Endothelial cell of umbilical vein (primary cell): ENCODE measurements at regions not wholly inside any gene's neighbourhood (a gene's known extent, or its start where the extent isn't known, plus 50 kb on each side); places are given as distances from the start of the nearest gene placed in this dataset.

Experiments used
- BruUV-seq: library from RNA; stranded (reverse); fragments of 400-500 nt; replicated peaks from 2 replicates; lab custom pipeline; 2021; lab: Mats Ljungman, UMichigan
- CTCF ChIA-PET: fragments of 300-600, 350-600 bp; sonication (Branson Sonifier 250); formaldehyde crosslinking; loops from one replicate; lab custom pipeline; 2021; ENCODE audit warnings: antibody characterized with exemption, inconsistent platforms; lab: Charles Lee
- POLR2A ChIA-PET: fragments of 300-600, 350-600 bp; sonication (Branson Sonifier 250); formaldehyde crosslinking; loops from one replicate; lab custom pipeline; 2021; ENCODE audit warnings: antibody characterized with exemption, inconsistent platforms; lab: Charles Lee
- DNase-seq: peaks from one replicate; pipeline ENCODE4 v3.0.0-alpha.2; 2011; ENCODE audit warnings: low read depth, low spot score
- FAIRE-seq: peaks from 2 replicates; lab custom pipeline; 2011; peaks lifted over from hg19 to GRCh38; lab: Jason Lieb, UNC
- H2AFZ ChIP-seq: 2 replicates; pipeline ENCODE4 v1.6.0; 2012; ENCODE audit warnings: low read depth, low read length, control low read depth, inconsistent platforms
- H3K27ac ChIP-seq: 2 replicates; pipeline ENCODE4 v1.5.1; 2011; ENCODE audit warnings: low read depth, mild to moderate bottlenecking, control low read depth, low read length, moderate library complexity; ENCODE audit not compliant: insufficient read depth
- H3K27me3 ChIP-seq, 2 experiments: 2 replicates each; pipeline versions ENCODE4 v1.6.0 to v1.6.1; 2011; ENCODE audit warnings: low read length in 2 of 2, mixed read lengths in 1 of 2; ENCODE audit not compliant: control insufficient read depth in 2 of 2, insufficient read depth in 2 of 2
- H3K36me3 ChIP-seq, 2 experiments: 2 replicates in 1 of 2; 3 replicates in 1 of 2; pipeline ENCODE4 v1.5.1; 2011; ENCODE audit warnings: low read length in 2 of 2, mild to moderate bottlenecking in 1 of 2, moderate library complexity in 1 of 2; ENCODE audit not compliant: control insufficient read depth in 2 of 2, insufficient read depth in 2 of 2; ENCODE audit errors: extremely low read depth in 1 of 2
- H3K4me1 ChIP-seq: 3 replicates; pipeline ENCODE4 v1.5.1; 2011; ENCODE audit warnings: mild to moderate bottlenecking, low read length; ENCODE audit not compliant: control insufficient read depth, insufficient read depth; ENCODE audit errors: extremely low read depth
- H3K4me2 ChIP-seq: 2 replicates; pipeline ENCODE4 v1.6.1; 2011; ENCODE audit warnings: low read length, control low read depth, mixed read lengths; ENCODE audit not compliant: insufficient read depth
- H3K4me3 ChIP-seq, 3 experiments: fragments of 200-600 bp in 1 of 3; sonication (generic), shearing (Covaris generic) in 1 of 3; replicated peaks in 1 of 3; 2 replicates each; pipeline ENCODE4 v1.5.1; 2011 to 2016; ENCODE audit warnings: control low read depth in 3 of 3, low read length in 3 of 3, mild to moderate bottlenecking in 2 of 3, inconsistent platforms in 1 of 3, low read depth in 1 of 3, moderate library complexity in 1 of 3; ENCODE audit not compliant: insufficient read depth in 1 of 3
- H3K79me2 ChIP-seq: 2 replicates; pipeline ENCODE4 v1.6.0; 2012; ENCODE audit warnings: low read length, inconsistent platforms; ENCODE audit not compliant: control insufficient read depth, insufficient read depth
- H3K9ac ChIP-seq: replicated peaks from 2 replicates; pipeline ENCODE3; 2011; ENCODE audit warnings: low read length, control low read depth; ENCODE audit not compliant: insufficient read depth; ENCODE audit errors: extremely low read depth
- H3K9me1 ChIP-seq: replicated peaks from 3 replicates; pipeline ENCODE4 v1.6.0; 2011; ENCODE audit warnings: mild to moderate bottlenecking, low read length; ENCODE audit not compliant: control insufficient read depth, insufficient read depth; ENCODE audit errors: extremely low read depth
- H3K9me3 ChIP-seq: replicated peaks from 2 replicates; pipeline ENCODE4 v1.5.1; 2012; ENCODE audit warnings: low read length, inconsistent platforms; ENCODE audit not compliant: control insufficient read depth, insufficient read depth
- H4K20me1 ChIP-seq: replicated peaks from 2 replicates; pipeline ENCODE3; 2011; ENCODE audit warnings: mild to moderate bottlenecking, low read length; ENCODE audit not compliant: control insufficient read depth, insufficient read depth; ENCODE audit errors: extremely low read depth
- EZH2 ChIP-seq: IDR thresholded peaks from 2 replicates; pipeline ENCODE4 v1.6.1; 2012; ENCODE audit warnings: borderline replicate concordance, low read depth, mild to moderate bottlenecking, moderate library complexity, low read length, inconsistent platforms; ENCODE audit not compliant: severe bottlenecking
- FOS ChIP-seq: IDR thresholded peaks from 2 replicates; pipeline ENCODE4 v1.6.1; 2011; ENCODE audit warnings: mild to moderate bottlenecking, low read length, moderate library complexity, borderline replicate concordance; ENCODE audit not compliant: insufficient read depth
- GATA2 ChIP-seq: IDR thresholded peaks from 2 replicates; pipeline ENCODE4 v1.7.0; 2011; ENCODE audit warnings: low read depth, mild to moderate bottlenecking, moderate library complexity, mixed read lengths, low read length; ENCODE audit not compliant: insufficient read length, insufficient read depth
- JUN ChIP-seq: IDR thresholded peaks from 2 replicates; pipeline ENCODE4 v1.6.1; 2011; ENCODE audit warnings: borderline replicate concordance, low read depth; ENCODE audit not compliant: insufficient read length, insufficient read depth
- MAX ChIP-seq: IDR thresholded peaks from 2 replicates; pipeline ENCODE4 v1.6.1; 2011; ENCODE audit not compliant: insufficient read depth, insufficient read length
- MYC ChIP-seq: IDR thresholded peaks from one replicate; pipeline ENCODE4 v1.6.1; 2011; ENCODE audit warnings: mild to moderate bottlenecking, low read depth, low read length
- POLR2A ChIP-seq: IDR thresholded peaks from 2 replicates; pipeline ENCODE4 v1.6.1; 2012; ENCODE audit warnings: low read depth, mild to moderate bottlenecking, control low read depth, low read length
- POLR2AphosphoS5 ChIP-seq: IDR thresholded peaks from 2 replicates; pipeline ENCODE4 v1.6.1; 2012; ENCODE audit warnings: low read depth, mild to moderate bottlenecking, control low read depth, low read length, moderate library complexity; ENCODE audit not compliant: insufficient read depth
- dilution Hi-C: fragments of 300-500 bp; cut with MboI; formaldehyde crosslinking; loops from one replicate; pipeline ENCODE4 v1.15.0; 2019; ENCODE audit warnings: low sequenced_read_pairs; ENCODE audit not compliant: extremely low pct_ligation_motif_present
- intact Hi-C: fragments of 100-400 bp; cut with micrococcal nuclease; formaldehyde crosslinking; loops from one replicate; pipeline ENCODE4 v1.10.0; 2022
- TF ChIP-seq, protein P1 (sequence below), 2 donors: IDR thresholded peaks; 1 replicate in 1 of 2; 2 replicates in 1 of 2; pipeline ENCODE4 v1.5.1; 2011; ENCODE audit warnings: low read length in 2 of 2, mild to moderate bottlenecking in 2 of 2, moderate library complexity in 2 of 2, control low read depth in 1 of 2, inconsistent platforms in 1 of 2, low read depth in 1 of 2; ENCODE audit not compliant: insufficient read depth in 1 of 2; ENCODE audit errors: extremely low read depth in 1 of 2

GRCh38 chr10:33712825-33713224 is 378.4 kb upstream of the NRP1 start:
- intact Hi-C loops: no loop called here
- ChIA-PET CTCF (no interaction called here), POLR2A (interaction anchor here (0.6 kb wide), 1 partner anchor 1583 kb away, joined by 3 read pairs; no protein-coding TSS in a partner anchor)
- Histone ChIP-seq H3K9me1 (no peaks in the 10 kb centered on the region), H4K20me1 (no peaks in the 10 kb centered on the region), H3K4me3 (no peak overlapping the region), H3K27me3 (peaks cover 5 to 16% of the 10 kb centered on the region in 2 experiments), H2AFZ (no peak overlapping the region), H3K36me3 (no peaks in the 10 kb centered on the region), H3K4me1 (peaks cover 8% of the 10 kb centered on the region), H3K27ac (no peak overlapping the region), H3K79me2 (no peaks in the 10 kb centered on the region), H3K4me2 (no peak overlapping the region), H3K9me3 (no peaks in the 10 kb centered on the region), H3K9ac (no peak overlapping the region)
- TF ChIP-seq, protein P1, sequence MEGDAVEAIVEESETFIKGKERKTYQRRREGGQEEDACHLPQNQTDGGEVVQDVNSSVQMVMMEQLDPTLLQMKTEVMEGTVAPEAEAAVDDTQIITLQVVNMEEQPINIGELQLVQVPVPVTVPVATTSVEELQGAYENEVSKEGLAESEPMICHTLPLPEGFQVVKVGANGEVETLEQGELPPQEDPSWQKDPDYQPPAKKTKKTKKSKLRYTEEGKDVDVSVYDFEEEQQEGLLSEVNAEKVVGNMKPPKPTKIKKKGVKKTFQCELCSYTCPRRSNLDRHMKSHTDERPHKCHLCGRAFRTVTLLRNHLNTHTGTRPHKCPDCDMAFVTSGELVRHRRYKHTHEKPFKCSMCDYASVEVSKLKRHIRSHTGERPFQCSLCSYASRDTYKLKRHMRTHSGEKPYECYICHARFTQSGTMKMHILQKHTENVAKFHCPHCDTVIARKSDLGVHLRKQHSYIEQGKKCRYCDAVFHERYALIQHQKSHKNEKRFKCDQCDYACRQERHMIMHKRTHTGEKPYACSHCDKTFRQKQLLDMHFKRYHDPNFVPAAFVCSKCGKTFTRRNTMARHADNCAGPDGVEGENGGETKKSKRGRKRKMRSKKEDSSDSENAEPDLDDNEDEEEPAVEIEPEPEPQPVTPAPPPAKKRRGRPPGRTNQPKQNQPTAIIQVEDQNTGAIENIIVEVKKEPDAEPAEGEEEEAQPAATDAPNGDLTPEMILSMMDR (IDR thresholded peaks at IDR 0.05; ENCODE audit: extremely low read depth in 1 of 2, insufficient read depth in 1 of 2, low read depth in 1 of 2, low read length in 2 of 2): no peak
- no peak for TF ChIP-seq POLR2A
- TF ChIP-seq POLR2AphosphoS5: no peak
- TF ChIP-seq MYC: no peak
- TF ChIP-seq FOS: no peak
- TF ChIP-seq MAX: no peak
- no peak for TF ChIP-seq GATA2
- TF ChIP-seq JUN: no peak
- TF ChIP-seq EZH2: no peak
- FAIRE-seq (no peak), DNase-seq (no peak)
- dilution Hi-C loops: no loop called here
- BruUV-seq: no TSS peak
